ENCODE measurements at regions not wholly inside any gene's neighbourhood (a gene's known extent, or its start where the extent isn't known, plus 50 kb on each side); places are given as distances from the start of the nearest gene placed in this dataset.
"Not testable (repeated sequence)": the region's sequence is repeated elsewhere in the genome, so short reads cannot be mapped to it uniquely, and the experiment has no call there.

- H3K9ac ChIP-seq (ENCODE audit: low read length); H3K4me2 ChIP-seq (ENCODE audit: low read depth, low read length); H3K9me2 ChIP-seq (replicated peaks; ENCODE audit: insufficient read depth, low read length); H3F3A ChIP-seq (ENCODE audit: insufficient read depth, low read length); H3K4me3 ChIP-seq (ENCODE audit: low read length); H3K27me3 ChIP-seq (replicated peaks; ENCODE audit: insufficient read depth, low read length); DNase-seq; H4K20me1 ChIP-seq (ENCODE audit: insufficient read depth, low read length); H3K9me3 ChIP-seq (replicated peaks; ENCODE audit: insufficient read depth, low read length); H3K36me3 ChIP-seq (replicated peaks; ENCODE audit: insufficient read depth, low read length); H2AFZ ChIP-seq (ENCODE audit: low read length); H3K4me1 ChIP-seq (ENCODE audit: low read length); H3K79me2 ChIP-seq (ENCODE audit: low read length); H3K27ac ChIP-seq (ENCODE audit: low read length): not testable (repeated sequence)
Observed at GRCh38 chr4:4057226-4057625, 169.5 kb downstream of the OTOP1 start.

GRCh38 chr4:4084171-4084570, 142.6 kb downstream of the OTOP1 start:
- H2AFZ ChIP-seq (ENCODE audit: low read length); DNase-seq; H3F3A ChIP-seq (ENCODE audit: insufficient read depth, low read length); H3K9ac ChIP-seq (ENCODE audit: low read length); H3K4me2 ChIP-seq (ENCODE audit: low read depth, low read length); H3K9me2 ChIP-seq (replicated peaks; ENCODE audit: insufficient read depth, low read length); H3K4me3 ChIP-seq (ENCODE audit: low read length); H3K4me1 ChIP-seq (ENCODE audit: low read length); H3K9me3 ChIP-seq (replicated peaks; ENCODE audit: insufficient read depth, low read length); H3K79me2 ChIP-seq (ENCODE audit: low read length); H3K36me3 ChIP-seq (replicated peaks; ENCODE audit: insufficient read depth, low read length); H3K27ac ChIP-seq (ENCODE audit: low read length); H3K27me3 ChIP-seq (replicated peaks; ENCODE audit: insufficient read depth, low read length); H4K20me1 ChIP-seq (ENCODE audit: insufficient read depth, low read length): not testable (repeated sequence)

DNA sequence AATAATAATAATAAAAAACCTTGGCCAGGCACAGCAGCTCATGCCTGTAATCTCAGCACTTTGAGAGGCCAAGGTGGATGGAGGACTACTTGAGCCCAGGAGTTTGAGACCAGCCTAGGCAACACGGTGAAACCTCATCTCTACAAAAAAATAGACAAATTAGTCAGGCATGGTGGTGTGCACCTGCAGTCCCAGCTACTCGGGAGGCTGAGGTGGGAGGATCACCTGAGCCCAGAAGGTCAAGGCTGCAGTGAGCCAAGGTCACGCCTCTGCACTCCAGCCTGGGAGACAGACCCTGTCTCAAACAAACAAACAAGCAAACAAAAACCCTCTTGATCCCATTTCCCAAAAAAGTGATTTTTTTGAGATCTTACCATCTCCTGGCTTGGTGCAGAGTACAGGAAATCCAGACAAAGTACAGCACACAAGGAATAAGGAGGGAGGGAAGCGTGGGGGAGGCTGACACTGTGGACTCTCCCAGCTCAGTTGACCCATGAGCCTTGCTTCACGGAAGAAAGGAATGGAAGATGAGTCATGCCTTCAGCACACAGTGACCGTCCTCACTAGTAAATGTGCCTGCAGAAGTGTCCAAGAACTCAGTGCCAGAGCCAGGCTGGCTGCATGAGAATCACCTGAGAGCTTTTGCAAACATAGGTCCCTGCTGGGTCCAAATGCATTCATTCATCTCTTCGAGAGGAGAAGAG, 136.9 kb downstream of the OTOP1 start:
- not testable (repeated sequence) for H3K9me3 ChIP-seq (replicated peaks; ENCODE audit: insufficient read depth, low read length); H4K20me1 ChIP-seq (ENCODE audit: insufficient read depth, low read length); H3K4me3 ChIP-seq (ENCODE audit: low read length); H3K9ac ChIP-seq (ENCODE audit: low read length); H3K9me2 ChIP-seq (replicated peaks; ENCODE audit: insufficient read depth, low read length); H3K27me3 ChIP-seq (replicated peaks; ENCODE audit: insufficient read depth, low read length); H3K79me2 ChIP-seq (ENCODE audit: low read length); H3K4me2 ChIP-seq (ENCODE audit: low read depth, low read length); H3F3A ChIP-seq (ENCODE audit: insufficient read depth, low read length); H2AFZ ChIP-seq (ENCODE audit: low read length); DNase-seq; H3K27ac ChIP-seq (ENCODE audit: low read length); H3K4me1 ChIP-seq (ENCODE audit: low read length); H3K36me3 ChIP-seq (replicated peaks; ENCODE audit: insufficient read depth, low read length)

DNA sequence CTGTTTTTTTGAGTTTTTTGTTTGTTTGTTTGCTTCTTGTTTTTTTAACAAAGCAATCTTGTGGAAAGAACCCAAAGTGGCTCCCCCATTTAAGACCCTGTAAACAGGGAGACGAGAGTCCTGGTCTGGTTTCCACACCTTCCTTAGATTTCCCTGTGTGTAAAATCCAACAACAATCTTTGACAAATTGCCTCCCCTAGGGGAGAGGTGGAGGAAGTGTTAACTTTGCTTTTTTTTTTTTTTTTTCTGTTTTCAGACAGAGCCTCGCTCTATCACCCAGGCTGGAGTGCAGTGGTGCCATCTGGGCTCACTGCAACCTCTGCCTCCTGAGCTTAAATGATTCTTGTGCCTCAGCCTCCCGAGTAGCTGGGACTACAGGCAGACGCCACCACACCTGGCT, 136.0 kb downstream of the OTOP1 start:
- H3K9me3 ChIP-seq (replicated peaks; ENCODE audit: insufficient read depth, low read length); H3K27me3 ChIP-seq (replicated peaks; ENCODE audit: insufficient read depth, low read length); H4K20me1 ChIP-seq (ENCODE audit: insufficient read depth, low read length); H3K79me2 ChIP-seq (ENCODE audit: low read length); H3K4me1 ChIP-seq (ENCODE audit: low read length); H3K27ac ChIP-seq (ENCODE audit: low read length); H3K9ac ChIP-seq (ENCODE audit: low read length); H2AFZ ChIP-seq (ENCODE audit: low read length); DNase-seq; H3K4me2 ChIP-seq (ENCODE audit: low read depth, low read length); H3F3A ChIP-seq (ENCODE audit: insufficient read depth, low read length); H3K9me2 ChIP-seq (replicated peaks; ENCODE audit: insufficient read depth, low read length); H3K36me3 ChIP-seq (replicated peaks; ENCODE audit: insufficient read depth, low read length); H3K4me3 ChIP-seq (ENCODE audit: low read length): not testable (repeated sequence)

DNA sequence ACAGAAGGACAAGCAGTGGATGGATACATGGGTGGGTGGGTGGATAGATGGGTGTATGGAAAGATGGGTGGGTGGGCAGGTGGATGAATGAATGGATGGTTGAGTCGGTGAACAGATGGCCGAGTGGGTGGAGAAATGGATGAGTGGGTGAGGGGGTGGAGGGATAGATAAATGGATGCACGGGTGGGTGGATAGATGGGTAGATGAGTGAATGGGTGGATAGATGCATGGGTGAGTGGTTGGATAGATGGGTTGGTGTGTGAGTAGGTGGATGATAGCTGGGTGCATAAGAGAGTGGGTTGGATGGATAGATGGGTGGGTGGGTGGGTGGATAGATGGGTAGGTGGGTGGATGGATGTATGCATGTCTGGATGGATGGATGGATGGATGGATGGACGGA, 134.6 kb downstream of the OTOP1 start:
- not testable (repeated sequence) for H3K79me2 ChIP-seq (ENCODE audit: low read length); H3K4me3 ChIP-seq (ENCODE audit: low read length); H3K9me3 ChIP-seq (replicated peaks; ENCODE audit: insufficient read depth, low read length); H3K27ac ChIP-seq (ENCODE audit: low read length); DNase-seq; H4K20me1 ChIP-seq (ENCODE audit: insufficient read depth, low read length); H2AFZ ChIP-seq (ENCODE audit: low read length); H3K9ac ChIP-seq (ENCODE audit: low read length); H3K9me2 ChIP-seq (replicated peaks; ENCODE audit: insufficient read depth, low read length); H3K4me2 ChIP-seq (ENCODE audit: low read depth, low read length); H3F3A ChIP-seq (ENCODE audit: insufficient read depth, low read length); H3K36me3 ChIP-seq (replicated peaks; ENCODE audit: insufficient read depth, low read length); H3K4me1 ChIP-seq (ENCODE audit: low read length); H3K27me3 ChIP-seq (replicated peaks; ENCODE audit: insufficient read depth, low read length)

DNA sequence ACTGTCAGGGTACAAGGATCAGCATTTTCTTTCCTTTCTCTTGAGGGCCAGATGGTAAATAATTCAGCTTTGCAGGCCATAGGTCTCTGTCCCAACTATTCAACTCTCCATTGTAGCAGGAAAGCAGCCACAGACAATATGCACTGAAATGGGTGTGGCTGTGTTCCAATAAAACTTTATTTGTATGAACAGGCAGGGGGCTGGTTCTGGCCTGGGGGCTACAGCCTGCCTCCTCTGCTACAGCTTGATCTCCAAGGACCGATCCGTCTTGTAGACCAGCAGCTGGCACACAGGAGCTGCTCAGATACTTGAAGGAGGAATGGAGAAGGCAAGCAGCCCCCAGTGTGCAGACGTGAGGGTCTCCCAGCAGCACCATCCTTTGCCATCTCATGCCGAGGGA, 127.1 kb downstream of the OTOP1 start:
- not testable (repeated sequence) for H3K9me3 ChIP-seq (replicated peaks; ENCODE audit: insufficient read depth, low read length); H3K4me2 ChIP-seq (ENCODE audit: low read depth, low read length); H3K27me3 ChIP-seq (replicated peaks; ENCODE audit: insufficient read depth, low read length); H3K4me1 ChIP-seq (ENCODE audit: low read length); H4K20me1 ChIP-seq (ENCODE audit: insufficient read depth, low read length); H3F3A ChIP-seq (ENCODE audit: insufficient read depth, low read length); H3K79me2 ChIP-seq (ENCODE audit: low read length); DNase-seq; H3K27ac ChIP-seq (ENCODE audit: low read length); H2AFZ ChIP-seq (ENCODE audit: low read length); H3K9ac ChIP-seq (ENCODE audit: low read length); H3K4me3 ChIP-seq (ENCODE audit: low read length); H3K36me3 ChIP-seq (replicated peaks; ENCODE audit: insufficient read depth, low read length); H3K9me2 ChIP-seq (replicated peaks; ENCODE audit: insufficient read depth, low read length)

GRCh38 chr4:4106923-4107322, 119.8 kb downstream of the OTOP1 start:
- not testable (repeated sequence) for H3K79me2 ChIP-seq (ENCODE audit: low read length); H4K20me1 ChIP-seq (ENCODE audit: insufficient read depth, low read length); H3K9me3 ChIP-seq (replicated peaks; ENCODE audit: insufficient read depth, low read length); H3K9ac ChIP-seq (ENCODE audit: low read length); H3K4me1 ChIP-seq (ENCODE audit: low read length); H3F3A ChIP-seq (ENCODE audit: insufficient read depth, low read length); H3K36me3 ChIP-seq (replicated peaks; ENCODE audit: insufficient read depth, low read length); H3K27ac ChIP-seq (ENCODE audit: low read length); H2AFZ ChIP-seq (ENCODE audit: low read length); H3K9me2 ChIP-seq (replicated peaks; ENCODE audit: insufficient read depth, low read length); H3K4me2 ChIP-seq (ENCODE audit: low read depth, low read length); H3K27me3 ChIP-seq (replicated peaks; ENCODE audit: insufficient read depth, low read length); DNase-seq
- H3K4me3 ChIP-seq (ENCODE audit: low read length): peak overlapping the region; percentile 61; the same call in 1 of the 2 replicates
